IgD-negative memory B cell (primary cell): ENCODE measurements at regions not wholly inside any gene's neighbourhood (a gene's known extent, or its start where the extent isn't known, plus 50 kb on each side); places are given as distances from the start of the nearest gene placed in this dataset.

Experiments used
- H3K27ac Mint-ChIP-seq, 3 donors: one replicate each; pipeline ENCODE4 v1.8.0; 2020 to 2022; ENCODE audit warnings: mild to moderate bottlenecking in 3 of 3, mixed read lengths in 3 of 3, moderate library complexity in 1 of 3
- H3K27me3 Mint-ChIP-seq: one replicate; pipeline ENCODE4 v1.8.0; 2021; ENCODE audit warnings: mixed read lengths
- H3K36me3 Mint-ChIP-seq: one replicate; pipeline ENCODE4 v1.8.0; 2020; ENCODE audit warnings: mild to moderate bottlenecking, mixed read lengths
- H3K4me1 Mint-ChIP-seq, 3 donors: one replicate each; pipeline ENCODE4 v1.8.0; 2020 to 2022; ENCODE audit warnings: mixed read lengths in 3 of 3, mild to moderate bottlenecking in 1 of 3
- H3K4me3 Mint-ChIP-seq, 4 donors: one replicate each; pipeline ENCODE4 v1.8.0; 2020 to 2022; ENCODE audit warnings: mild to moderate bottlenecking in 4 of 4, mixed read lengths in 4 of 4, moderate library complexity in 3 of 4
- H3K9me3 Mint-ChIP-seq, 3 donors: one replicate each; pipeline ENCODE4 v1.8.0; 2020 to 2021; ENCODE audit warnings: mixed read lengths in 3 of 3, mild to moderate bottlenecking in 1 of 3

DNA sequence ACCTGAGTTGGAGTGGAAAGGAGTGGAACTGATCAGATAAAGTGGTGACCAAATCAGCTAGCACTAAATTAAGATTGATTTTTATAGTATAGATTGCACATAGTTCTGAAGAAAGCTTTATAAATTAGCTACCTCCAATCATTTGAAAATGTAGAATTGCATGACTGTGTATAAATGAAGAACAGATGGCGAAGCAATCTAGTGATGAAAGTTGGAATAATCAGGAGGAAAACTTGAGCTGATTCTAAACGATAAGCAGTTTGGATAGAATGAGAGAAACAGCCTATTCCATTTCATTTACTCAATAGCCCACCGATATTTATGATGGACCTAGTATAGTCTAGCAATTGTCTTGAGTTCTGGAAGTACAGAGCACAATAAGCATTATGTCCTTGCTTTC, 661.5 kb downstream of the PLA2G4A start:
- Mint-ChIP-seq H3K9me3 (peaks cover 0 to 6% (median 2%) of the 10 kb centered on the region in 3 donors), H3K4me1 (no peaks in the 10 kb centered on the region), H3K27ac (no peak overlapping the region), H3K4me3 (no peak overlapping the region), H3K36me3 (no peaks in the 10 kb centered on the region), H3K27me3 (no peaks in the 10 kb centered on the region)

DNA sequence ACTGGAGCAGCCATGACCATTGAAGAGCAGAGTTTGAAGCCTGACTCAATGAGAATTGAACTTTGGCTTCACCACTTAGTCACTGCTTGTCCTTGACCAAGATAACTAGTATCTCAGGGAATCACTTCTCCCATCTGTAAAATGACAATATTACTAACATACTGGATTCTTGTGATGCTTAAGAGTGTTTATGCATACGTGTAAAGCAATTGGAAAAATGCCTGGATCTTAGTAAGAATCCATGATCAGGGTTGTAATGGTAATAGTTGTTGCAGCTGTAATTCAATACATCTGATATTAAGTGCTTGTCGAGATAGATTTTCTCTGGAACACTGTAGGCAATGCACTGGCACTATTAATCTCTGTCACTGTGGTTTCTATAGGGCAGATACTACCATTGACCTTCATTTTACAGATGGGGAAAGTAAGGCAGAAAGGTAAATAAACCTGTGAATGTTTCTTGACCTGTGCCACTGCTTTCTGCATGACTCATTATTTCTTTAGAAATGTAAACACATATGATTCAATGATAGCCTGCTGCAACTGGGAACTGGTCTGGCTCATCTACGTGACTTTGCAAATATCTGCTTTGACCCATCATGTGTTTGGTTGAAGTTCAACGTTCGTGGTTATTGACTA, 662.5 kb downstream of the PLA2G4A start:
- Mint-ChIP-seq H3K36me3 (no peaks in the 10 kb centered on the region), H3K9me3 (peaks cover 0 to 6% (median 0%) of the 10 kb centered on the region in 3 donors), H3K4me1 (no peaks in the 10 kb centered on the region), H3K4me3 (no peak overlapping the region), H3K27ac (no peak overlapping the region), H3K27me3 (no peaks in the 10 kb centered on the region)

DNA sequence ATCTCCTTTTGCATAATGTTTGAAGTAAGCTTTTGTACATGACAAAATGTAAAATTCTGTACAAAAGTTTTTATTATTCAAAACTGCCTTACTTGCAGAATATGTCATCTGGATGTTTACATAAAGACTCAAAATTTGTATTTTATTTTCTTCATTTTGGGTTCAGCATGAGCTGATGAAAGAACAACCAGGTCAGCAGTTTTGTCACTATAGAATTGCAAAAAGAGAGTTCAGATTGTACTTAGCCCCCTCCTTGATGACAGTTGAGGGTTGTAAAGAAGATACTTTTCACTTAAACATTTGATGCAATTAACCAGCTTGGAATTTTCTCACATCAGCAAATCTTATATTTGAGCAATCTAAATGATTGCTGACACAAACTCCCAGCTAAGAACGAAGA, 669.3 kb downstream of the PLA2G4A start:
- Mint-ChIP-seq H3K4me3 (no peak overlapping the region), H3K27ac (no peak overlapping the region), H3K4me1 (no peaks in the 10 kb centered on the region), H3K36me3 (no peaks in the 10 kb centered on the region), H3K27me3 (no peaks in the 10 kb centered on the region), H3K9me3 (peaks cover 0 to 4% (median 1%) of the 10 kb centered on the region in 3 donors)

DNA sequence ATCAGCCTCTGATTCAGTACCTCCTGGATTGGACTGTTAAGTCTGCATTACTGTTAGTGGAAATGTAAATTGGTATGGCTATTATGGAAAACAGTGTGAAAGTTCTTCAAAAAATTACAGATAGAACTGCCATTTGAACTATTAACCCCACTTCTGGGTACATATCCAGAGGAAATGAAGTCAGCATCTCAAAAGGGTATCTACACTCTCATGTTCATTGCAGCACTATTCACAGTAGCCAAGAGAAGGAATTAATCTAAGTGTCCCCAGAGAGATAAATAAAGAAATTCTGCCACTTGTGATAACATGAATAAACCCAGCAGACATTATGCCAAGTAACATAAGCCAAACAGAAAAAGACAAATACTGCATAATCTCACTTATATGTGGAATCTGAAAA, 676.0 kb downstream of the PLA2G4A start:
- no peaks in the 10 kb centered on the region for H3K4me1 Mint-ChIP-seq

DNA sequence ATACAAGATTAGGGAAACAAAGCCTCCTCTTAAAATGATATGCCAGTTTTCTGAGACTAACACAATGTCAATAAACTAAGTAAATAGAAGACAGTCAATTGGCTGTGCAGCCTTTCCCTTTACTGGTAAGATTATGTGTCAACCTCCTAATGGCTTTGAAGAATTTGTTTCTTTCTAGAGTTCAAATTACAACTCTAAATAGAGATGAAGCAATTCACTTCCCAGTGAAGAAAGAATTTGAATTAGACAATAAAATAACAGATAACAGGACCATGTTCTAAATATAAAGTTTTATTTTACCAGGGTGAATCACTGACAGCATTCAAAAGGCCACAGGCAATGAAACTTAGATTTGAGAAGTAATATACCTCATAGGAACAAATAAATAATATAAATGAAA, 680.3 kb downstream of the PLA2G4A start:
- H3K9me3 Mint-ChIP-seq = peaks cover 2 to 10% (median 8%) of the 10 kb centered on the region in 3 donors
- no peaks in the 10 kb centered on the region for H3K4me1 Mint-ChIP-seq
- H3K4me3 Mint-ChIP-seq = no peak overlapping the region
- H3K27me3 Mint-ChIP-seq = no peaks in the 10 kb centered on the region
- no peaks in the 10 kb centered on the region for H3K36me3 Mint-ChIP-seq
- H3K27ac Mint-ChIP-seq = no peak overlapping the region

More for the DNA sequence above, 676.0 kb downstream of the PLA2G4A start:
- Mint-ChIP-seq H3K27ac (no peak overlapping the region), H3K27me3 (no peaks in the 10 kb centered on the region), H3K9me3 (peaks cover 3 to 6% (median 5%) of the 10 kb centered on the region in 3 donors), H3K4me3 (no peak overlapping the region), H3K36me3 (no peaks in the 10 kb centered on the region)

DNA sequence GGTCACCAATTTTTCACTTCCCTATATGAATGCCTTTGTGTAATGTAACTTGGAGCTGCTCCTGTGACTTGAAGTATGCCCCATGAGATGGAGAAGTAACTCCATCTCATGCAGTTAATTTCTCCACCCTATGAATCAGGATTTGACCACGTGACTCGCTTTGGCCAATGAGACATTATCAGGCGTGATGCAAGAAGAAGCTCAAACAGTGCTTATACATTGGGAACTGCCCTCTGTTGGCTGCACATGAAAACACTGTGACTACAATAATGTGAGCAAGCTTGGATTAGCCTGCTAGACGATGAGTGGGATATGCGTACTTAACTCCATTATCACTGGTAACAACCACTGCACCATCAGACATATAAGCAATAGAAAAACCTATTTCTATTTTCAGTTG, 684.4 kb downstream of the PLA2G4A start:
- H3K4me1 Mint-ChIP-seq = no peaks in the 10 kb centered on the region
- no peaks in the 10 kb centered on the region for H3K36me3 Mint-ChIP-seq
- H3K27me3 Mint-ChIP-seq = no peaks in the 10 kb centered on the region
- no peak overlapping the region for H3K27ac Mint-ChIP-seq
- H3K9me3 Mint-ChIP-seq = peaks cover 8 to 11% (median 10%) of the 10 kb centered on the region in 3 donors
- H3K4me3 Mint-ChIP-seq = no peak overlapping the region

DNA sequence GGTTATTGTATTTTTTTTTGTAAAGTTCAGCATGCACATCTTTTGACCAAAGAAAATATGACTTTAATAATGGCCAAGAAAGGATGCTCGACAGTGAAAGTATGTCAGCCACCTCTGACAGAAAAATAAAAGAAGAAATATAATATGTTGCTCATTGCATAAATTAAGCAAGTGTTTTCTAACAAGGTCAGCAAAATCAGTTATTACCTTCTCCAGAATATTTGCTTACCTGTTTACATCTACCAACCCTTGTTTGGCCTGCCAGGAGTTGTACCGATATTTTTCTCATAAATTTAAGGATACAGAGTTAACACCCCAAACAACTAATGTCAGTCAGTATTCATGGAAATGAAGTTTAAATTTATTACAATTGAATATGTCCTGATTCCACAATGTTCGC, 685.4 kb downstream of the PLA2G4A start:
- H3K27me3 Mint-ChIP-seq = no peaks in the 10 kb centered on the region
- no peaks in the 10 kb centered on the region for H3K36me3 Mint-ChIP-seq
- H3K27ac Mint-ChIP-seq = no peak overlapping the region
- H3K4me1 Mint-ChIP-seq = no peaks in the 10 kb centered on the region
- no peak overlapping the region for H3K4me3 Mint-ChIP-seq
- H3K9me3 Mint-ChIP-seq = peaks cover 8 to 11% (median 10%) of the 10 kb centered on the region in 3 donors

DNA sequence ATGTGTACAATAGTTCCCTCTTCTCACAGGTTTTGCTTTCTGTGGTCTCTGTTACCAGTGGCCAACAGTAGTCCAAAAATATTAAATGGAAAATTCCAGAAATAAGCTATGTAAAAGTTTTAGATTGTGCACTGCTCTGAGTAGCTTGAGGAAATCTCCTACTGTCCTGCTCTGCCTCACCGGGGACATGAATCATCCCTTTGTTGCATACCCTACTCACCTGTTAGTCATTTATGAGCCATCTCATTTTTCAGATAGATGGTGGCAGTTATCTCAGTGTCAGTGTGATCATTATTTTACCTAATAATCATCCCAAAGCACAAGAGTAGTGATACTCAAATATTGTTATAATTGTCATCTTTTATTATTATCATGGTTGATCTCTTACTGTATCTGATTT, 688.1 kb downstream of the PLA2G4A start:
- Mint-ChIP-seq H3K9me3 (peaks cover 5 to 8% (median 7%) of the 10 kb centered on the region in 3 donors), H3K4me3 (no peak overlapping the region), H3K27ac (no peak overlapping the region), H3K27me3 (no peaks in the 10 kb centered on the region), H3K4me1 (no peaks in the 10 kb centered on the region), H3K36me3 (no peaks in the 10 kb centered on the region)

DNA sequence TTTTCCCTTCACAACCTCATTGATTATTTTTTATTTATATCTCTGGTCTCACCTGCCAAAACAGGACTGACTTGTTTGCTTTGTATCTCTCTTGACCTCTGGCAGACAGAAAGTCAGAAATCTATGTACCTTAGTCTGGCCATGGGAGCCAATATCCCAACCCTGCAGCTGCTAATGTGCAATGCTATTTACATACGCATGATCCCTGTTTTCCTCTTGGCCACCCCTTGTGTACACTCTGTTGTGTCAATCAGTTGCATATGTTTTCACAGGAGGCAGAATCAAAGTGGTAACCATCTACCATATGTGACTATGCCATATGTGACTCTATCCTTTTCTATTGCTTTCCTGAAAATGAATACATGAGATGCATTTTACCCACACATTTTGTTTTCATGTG, 688.8 kb downstream of the PLA2G4A start:
- no peaks in the 10 kb centered on the region for H3K4me1 Mint-ChIP-seq
- H3K36me3 Mint-ChIP-seq = no peaks in the 10 kb centered on the region
- H3K27me3 Mint-ChIP-seq = no peaks in the 10 kb centered on the region
- no peak overlapping the region for H3K27ac Mint-ChIP-seq
- H3K9me3 Mint-ChIP-seq = peaks cover 5 to 8% (median 7%) of the 10 kb centered on the region in 3 donors
- H3K4me3 Mint-ChIP-seq = no peak overlapping the region

DNA sequence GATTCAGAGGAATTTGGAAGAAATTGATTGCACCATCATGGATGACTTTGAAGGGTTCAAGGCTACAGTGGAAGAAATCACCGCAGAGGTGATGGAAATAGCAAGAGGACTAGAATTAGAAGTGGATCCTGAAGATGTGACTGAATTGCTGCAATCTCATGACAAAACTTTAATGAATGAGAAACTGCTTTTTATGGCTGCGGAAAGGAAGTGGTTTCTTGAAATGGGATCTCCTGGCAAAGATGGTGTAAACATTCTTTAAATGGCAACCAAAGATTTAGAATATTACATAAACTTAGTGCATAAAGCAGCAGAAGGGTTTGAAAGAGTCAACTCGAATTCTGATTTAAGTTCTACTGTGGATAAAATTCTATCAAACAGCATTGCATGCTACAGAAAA, 698.6 kb downstream of the PLA2G4A start:
- no peak overlapping the region for H3K4me3 Mint-ChIP-seq
- H3K36me3 Mint-ChIP-seq = no peaks in the 10 kb centered on the region
- H3K27ac Mint-ChIP-seq = no peak overlapping the region
- no peaks in the 10 kb centered on the region for H3K4me1 Mint-ChIP-seq
- H3K9me3 Mint-ChIP-seq = peaks cover 3 to 8% (median 4%) of the 10 kb centered on the region in 3 donors
- no peaks in the 10 kb centered on the region for H3K27me3 Mint-ChIP-seq

DNA sequence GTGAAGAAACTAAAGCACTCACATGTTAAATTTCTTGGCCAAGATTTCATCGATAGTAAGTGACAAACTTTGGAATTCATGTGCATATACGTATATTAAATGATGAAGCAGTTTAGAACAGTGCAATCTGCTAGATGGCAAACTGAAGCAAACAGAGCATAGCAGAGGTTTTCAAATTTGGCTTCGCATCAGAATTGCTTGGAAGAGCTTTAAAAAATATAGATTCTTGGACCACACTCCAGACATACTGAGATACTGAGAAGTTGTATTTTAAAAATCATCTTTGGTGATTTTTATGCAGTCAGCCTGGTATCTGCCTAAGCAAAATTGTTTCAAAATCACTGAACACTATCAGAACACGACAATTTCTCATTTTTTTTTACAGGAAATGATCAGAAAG, 709.2 kb downstream of the PLA2G4A start:
- Mint-ChIP-seq H3K27ac (no peak overlapping the region), H3K27me3 (no peaks in the 10 kb centered on the region), H3K4me1 (no peaks in the 10 kb centered on the region), H3K36me3 (no peaks in the 10 kb centered on the region), H3K4me3 (no peak overlapping the region), H3K9me3 (peaks cover 0 to 10% (median 4%) of the 10 kb centered on the region in 3 donors)

DNA sequence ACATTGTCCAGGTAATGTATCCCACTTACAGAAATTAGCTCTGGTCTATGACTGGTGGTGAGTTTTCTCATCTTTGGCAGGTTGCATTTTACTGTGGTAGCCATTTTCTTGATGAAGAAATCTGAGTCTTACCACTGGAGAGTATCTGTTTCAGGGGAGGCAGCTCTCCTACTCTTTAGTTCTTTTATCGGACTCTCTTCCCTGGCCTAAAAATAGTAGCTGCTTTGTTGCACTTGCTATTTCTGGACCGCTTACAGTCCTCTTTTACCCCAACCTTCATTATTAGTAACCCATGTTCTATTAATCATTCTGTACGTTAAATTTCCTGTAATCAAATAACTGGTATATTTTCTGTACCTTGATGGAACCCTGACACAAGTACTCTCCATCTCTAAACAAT, 720.8 kb downstream of the PLA2G4A start:
- peaks cover 5 to 13% (median 5%) of the 10 kb centered on the region in 3 donors for H3K9me3 Mint-ChIP-seq
- no peaks in the 10 kb centered on the region for H3K36me3 Mint-ChIP-seq
- H3K27me3 Mint-ChIP-seq = no peaks in the 10 kb centered on the region
- H3K4me3 Mint-ChIP-seq = no peak overlapping the region
- no peak overlapping the region for H3K27ac Mint-ChIP-seq
- no peaks in the 10 kb centered on the region for H3K4me1 Mint-ChIP-seq

DNA sequence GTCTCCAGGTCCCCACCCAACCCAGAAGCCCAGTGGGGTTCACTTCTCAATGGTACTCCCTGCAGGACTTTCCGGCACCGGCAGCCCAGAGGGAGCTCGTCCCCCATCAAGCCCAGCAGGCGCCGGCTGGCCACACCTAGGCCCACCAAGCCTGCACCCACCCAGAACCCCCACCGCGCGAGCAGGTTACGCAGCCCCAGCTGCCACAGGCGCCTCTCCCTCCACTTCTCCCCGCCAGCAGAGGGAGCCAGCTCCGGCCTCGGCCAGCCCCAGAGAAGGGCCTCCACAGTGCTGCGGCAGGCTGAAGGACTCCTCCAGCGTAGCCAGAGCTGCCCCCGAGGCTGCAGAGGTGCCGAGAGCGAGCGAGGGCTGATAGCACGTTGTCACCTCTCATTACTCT, 722.3 kb downstream of the PLA2G4A start:
- Mint-ChIP-seq H3K27ac (peak overlapping the region in 1 of 3 donors; percentile 16), H3K27me3 (no peaks in the 10 kb centered on the region), H3K36me3 (no peaks in the 10 kb centered on the region), H3K9me3 (peaks cover 5 to 13% (median 10%) of the 10 kb centered on the region in 3 donors), H3K4me1 (no peaks in the 10 kb centered on the region), H3K4me3 (no peak overlapping the region)

DNA sequence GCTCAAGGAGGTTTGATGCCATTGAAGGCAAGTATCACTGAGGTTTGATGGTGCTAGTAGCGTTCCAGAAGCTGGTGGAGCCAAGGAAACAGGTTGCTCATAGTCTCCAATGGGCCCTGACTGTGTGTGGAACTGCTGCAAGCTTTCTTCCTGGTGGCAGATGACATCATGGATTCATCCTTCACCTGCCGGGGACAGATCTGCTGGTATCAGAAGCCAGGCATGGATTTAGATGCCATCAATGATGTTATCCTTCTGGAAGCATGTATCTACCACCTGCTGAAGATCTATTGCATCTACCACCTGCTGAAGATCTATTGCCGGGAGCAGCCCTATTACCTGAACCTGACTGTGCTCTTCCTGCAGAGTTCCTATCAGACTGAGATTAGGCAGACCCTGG, 734.4 kb downstream of the PLA2G4A start:
- no peak overlapping the region for H3K27ac Mint-ChIP-seq
- H3K36me3 Mint-ChIP-seq = no peaks in the 10 kb centered on the region
- H3K27me3 Mint-ChIP-seq = no peaks in the 10 kb centered on the region
- no peaks in the 10 kb centered on the region for H3K4me1 Mint-ChIP-seq
- H3K9me3 Mint-ChIP-seq = peaks cover 5 to 11% (median 6%) of the 10 kb centered on the region in 3 donors
- no peak overlapping the region for H3K4me3 Mint-ChIP-seq

DNA sequence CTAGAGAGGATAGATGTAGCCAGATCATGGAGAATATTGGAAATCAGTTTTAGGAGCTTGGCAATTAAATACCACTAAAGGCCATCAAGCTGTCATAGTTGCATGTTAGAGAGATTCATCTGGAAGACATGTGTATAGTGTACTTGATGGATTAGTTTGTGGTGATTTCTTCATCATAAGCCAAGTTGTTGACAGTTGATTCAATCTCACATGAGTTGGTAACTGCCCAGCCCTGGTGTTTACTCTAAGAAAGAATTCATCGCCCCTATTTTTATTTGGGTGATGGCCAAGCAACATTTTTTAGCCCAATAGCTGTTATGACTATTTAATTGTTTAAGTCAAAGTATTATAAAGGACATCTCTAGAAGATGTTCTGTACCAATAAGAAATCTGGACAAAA, 737.6 kb downstream of the PLA2G4A start:
- Mint-ChIP-seq H3K27me3 (no peaks in the 10 kb centered on the region), H3K4me3 (no peak overlapping the region), H3K27ac (no peak overlapping the region), H3K36me3 (no peaks in the 10 kb centered on the region), H3K4me1 (no peaks in the 10 kb centered on the region), H3K9me3 (peaks cover 3 to 5% (median 5%) of the 10 kb centered on the region in 3 donors)

DNA sequence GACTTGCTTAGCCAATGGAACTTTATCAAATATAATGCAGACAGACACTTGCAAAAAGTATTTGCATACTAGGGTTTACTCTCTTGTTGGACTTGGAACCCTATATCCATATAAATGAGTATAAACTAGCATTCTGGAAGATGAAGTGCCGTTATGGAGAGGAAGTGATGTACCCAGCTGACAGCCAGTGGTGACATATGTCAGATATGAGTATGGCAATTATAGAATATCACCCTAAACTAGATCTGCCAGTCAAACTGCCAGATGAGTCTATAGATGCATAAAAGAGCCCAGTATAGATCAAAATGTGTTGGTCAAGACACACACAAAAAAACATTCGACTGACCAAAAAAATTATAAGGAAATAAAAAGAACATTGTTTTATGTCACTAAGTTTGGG, 739.3 kb downstream of the PLA2G4A start:
- no peaks in the 10 kb centered on the region for H3K4me1 Mint-ChIP-seq
- H3K27me3 Mint-ChIP-seq = no peaks in the 10 kb centered on the region
- no peak overlapping the region for H3K4me3 Mint-ChIP-seq
- H3K36me3 Mint-ChIP-seq = no peaks in the 10 kb centered on the region
- no peak overlapping the region for H3K27ac Mint-ChIP-seq
- H3K9me3 Mint-ChIP-seq = peaks cover 3 to 6% (median 5%) of the 10 kb centered on the region in 3 donors
